HG02884 (cell line): ENCODE measurements at regions not wholly inside any gene's neighbourhood (a gene's known extent, or its start where the extent isn't known, plus 50 kb on each side); places are given as distances from the start of the nearest gene placed in this dataset.

Experiments used
- ATAC-seq: cut with Tn5 transposase; IDR thresholded peaks from one replicate; pipeline ENCODE4 v1.9.1; 2021; ENCODE audit warnings: mild to moderate bottlenecking, moderate library complexity; ENCODE audit not compliant: unreplicated experiment

GRCh38 chr6:40912158-40912946, 126.7 kb downstream of the UNC5CL start:
- peak; percentile 87 for ATAC-seq

DNA sequence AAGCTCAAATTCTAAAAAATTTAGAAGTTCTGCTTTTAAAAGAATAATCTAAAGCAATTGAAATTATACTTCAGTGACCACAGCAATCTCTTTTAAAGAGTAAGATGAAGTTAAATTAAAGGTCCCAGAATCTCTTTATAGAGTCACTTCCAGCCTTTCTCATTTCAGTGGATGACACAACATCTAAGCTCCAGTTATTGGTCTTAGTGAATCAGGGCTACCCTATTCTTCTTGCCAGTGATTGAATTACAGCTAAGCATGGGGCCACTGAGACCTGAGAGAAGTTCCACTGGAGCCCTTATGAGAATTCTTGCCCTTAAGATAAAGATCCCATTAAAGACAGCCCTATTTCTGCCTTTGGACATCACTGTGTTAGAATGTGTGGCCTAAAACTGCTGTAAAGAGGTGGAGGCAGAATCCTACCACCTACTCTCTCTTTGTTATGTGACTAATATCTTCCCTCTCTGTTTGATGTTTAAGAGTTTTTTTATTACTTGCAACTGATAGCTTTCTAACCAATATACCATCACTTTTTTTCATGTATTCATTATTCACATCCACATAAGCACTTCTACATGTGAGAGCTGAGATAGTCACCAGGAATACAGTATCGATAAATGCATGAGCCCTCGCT, 128.6 kb downstream of the UNC5CL start:
- no peak for ATAC-seq

DNA sequence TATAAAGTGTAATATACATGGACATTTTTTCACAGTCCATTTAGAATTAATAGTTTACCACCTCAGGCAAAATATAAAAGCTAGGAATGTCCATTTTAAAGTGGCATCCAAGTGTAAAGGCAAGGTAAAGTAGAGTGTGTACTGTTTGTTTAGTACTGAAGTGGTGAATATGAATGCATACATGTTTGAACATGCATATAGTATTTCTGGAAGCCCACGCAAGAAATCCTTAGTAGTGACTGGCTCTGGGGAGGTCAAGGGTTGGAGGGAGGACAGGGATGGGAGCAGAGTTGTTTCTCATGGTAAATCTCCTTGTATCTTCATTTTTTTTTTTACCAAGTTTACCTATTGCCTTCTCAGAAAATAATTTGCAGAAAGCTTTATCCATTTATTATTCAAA, 129.2 kb downstream of the UNC5CL start:
- no peak for ATAC-seq

GRCh38 chr6:40907198-40907701, 131.8 kb downstream of the UNC5CL start:
- no peak for ATAC-seq

DNA sequence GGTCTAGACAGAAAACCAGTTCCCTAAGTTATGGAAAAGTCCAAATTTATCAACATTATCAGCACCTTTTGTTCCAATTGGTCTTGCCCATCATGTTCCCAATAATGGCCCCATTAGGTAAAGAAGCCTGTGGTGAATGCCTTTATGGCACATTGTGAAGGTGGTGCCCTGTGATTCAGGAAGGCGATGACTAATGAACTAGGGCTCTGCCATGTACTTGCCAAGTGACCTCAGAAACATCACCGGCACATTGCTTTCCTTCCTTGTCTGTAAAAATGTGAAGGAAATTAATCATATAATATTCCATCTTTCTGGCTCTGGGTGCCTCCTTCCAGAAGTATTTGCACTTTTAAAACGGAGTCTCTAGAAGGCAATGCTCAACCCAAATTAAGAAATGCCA, 132.3 kb downstream of the UNC5CL start:
- ATAC-seq: no peak

DNA sequence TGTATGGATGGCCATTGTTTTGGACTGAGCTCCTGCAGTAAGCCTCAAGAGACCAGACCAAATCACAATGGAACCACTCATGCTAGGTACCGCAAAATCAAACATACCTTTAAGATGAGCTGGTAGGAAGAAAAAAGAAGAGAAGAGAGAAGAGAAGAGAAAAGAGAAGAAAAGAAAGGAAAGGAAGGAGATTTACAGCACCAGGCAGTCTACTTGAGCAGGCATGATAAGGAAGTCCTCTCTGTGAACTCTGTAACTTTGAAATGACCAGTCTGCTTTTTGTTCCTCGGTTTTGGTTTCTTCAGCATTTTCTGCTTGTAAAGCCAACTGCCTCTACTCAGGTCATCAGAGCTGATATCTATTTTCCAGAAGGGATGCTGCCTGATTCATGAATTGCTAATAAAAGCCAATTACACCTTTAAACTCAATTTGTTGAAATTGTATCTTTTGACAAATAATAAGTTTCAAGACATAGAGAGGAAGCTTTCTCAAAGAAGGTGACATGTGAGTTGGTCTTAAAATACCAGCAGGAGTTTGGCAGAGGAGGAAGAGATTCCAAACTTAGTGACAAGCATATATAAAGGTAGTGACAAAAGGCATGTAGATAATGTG, 134.3 kb downstream of the UNC5CL start:
- no peak for ATAC-seq

DNA sequence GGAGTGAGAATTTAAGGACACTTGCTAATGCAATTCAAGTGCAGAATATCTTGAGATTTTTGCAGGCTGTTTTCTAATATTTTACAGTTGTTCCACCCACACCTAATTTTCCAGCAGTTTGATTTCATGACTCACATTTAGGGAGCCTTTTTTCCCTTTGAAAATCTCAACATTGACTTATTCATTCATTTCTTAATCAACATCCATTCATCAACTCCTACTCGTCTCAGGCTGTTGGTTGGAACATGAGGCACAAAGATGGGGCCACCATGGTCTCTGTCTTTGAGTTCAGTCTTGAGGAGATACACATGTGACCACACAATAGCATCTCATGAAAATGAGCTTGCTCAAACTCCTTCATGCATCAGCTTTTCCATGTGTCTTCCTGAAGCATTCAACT, 135.6 kb downstream of the UNC5CL start:
- ATAC-seq: no peak

DNA sequence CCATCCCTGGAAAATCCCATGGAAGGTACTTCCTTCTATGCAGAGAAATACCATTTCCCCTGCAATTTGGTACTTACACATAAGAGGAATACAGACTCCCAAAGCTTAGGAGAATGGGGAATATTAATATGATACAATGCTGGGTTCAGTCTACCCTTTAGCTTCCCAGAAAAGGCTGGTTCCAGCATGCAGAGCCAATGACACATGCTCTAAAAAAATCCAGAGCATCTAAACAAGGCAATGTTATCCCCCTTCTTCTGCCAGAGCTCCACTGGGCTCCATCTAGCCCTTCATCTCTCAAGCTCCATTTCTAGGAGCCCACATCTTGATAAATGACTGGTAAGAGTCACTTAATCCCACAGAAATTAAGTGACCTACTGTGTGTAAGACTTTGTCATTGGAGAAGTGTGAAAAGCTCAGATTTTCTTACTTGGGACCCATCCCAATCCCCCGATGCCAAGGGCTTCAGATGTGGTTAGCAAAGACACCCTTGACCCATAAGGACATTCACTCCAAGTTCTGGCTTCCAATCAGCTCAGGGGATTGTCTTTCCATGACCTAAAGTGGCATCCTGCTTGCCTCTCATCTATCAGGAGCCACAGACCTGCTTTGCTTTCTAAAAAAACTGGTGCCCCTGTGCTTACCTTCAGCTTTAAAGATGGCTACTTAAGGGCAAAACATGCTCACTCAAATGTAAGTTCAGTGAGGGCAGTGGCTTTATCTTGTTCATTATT, 137.5 kb downstream of the UNC5CL start:
- ATAC-seq: no peak

- ATAC-seq: no peak
Observed at GRCh38 chr6:40900791-40901190, 138.2 kb downstream of the UNC5CL start.

DNA sequence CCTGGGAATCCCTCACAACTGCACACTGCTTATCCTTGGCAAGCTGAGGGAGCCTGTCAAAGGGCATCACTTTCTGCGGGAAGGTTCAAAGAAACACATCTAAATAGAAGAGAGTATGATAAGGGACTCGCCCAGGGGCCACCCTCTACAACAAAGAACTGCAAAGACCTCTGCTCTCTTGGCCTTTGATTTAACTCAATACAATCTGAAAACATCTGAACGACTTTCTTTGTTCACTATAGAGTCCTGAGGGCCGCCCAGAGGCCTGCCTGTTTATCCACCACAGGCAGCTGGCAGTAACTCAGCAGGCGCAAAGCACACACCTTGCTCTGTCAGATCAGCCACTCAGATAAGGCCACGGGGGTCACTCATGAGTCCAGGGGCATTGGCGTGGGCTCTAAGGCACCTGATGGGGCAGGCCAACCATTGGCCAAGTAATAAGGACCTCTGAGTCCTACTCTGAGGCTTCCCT, 139.3 kb downstream of the UNC5CL start:
- no peak for ATAC-seq

GRCh38 chr6:40898073-40898472, 140.9 kb downstream of the UNC5CL start:
- ATAC-seq: no peak

- ATAC-seq: no peak
Observed at GRCh38 chr6:40897390-40898003, 141.5 kb downstream of the UNC5CL start.

DNA sequence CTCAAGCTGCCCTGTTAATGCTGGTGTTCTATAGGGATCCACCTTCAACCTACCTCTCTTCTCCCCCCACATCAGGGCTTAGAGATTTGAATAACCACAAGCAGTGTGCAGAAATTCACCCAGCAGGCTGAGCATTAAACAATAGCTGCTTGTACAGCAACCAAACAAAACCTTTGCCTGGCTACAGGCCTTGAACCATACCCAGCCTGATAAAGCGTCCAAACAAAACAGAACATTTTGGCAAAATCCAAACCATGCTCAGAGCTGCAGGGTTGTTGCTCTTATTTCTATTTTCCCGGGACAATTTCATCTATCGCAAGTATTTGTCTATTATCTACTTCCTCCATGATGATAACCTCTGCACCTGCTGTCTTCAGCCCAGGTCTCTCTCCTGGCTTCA, 142.3 kb downstream of the UNC5CL start:
- ATAC-seq: no peak

- no peak for ATAC-seq
Observed at GRCh38 chr6:40894962-40895799, 143.8 kb downstream of the UNC5CL start.

GRCh38 chr6:40893021-40893420, 146.0 kb downstream of the UNC5CL start:
- ATAC-seq: no peak

DNA sequence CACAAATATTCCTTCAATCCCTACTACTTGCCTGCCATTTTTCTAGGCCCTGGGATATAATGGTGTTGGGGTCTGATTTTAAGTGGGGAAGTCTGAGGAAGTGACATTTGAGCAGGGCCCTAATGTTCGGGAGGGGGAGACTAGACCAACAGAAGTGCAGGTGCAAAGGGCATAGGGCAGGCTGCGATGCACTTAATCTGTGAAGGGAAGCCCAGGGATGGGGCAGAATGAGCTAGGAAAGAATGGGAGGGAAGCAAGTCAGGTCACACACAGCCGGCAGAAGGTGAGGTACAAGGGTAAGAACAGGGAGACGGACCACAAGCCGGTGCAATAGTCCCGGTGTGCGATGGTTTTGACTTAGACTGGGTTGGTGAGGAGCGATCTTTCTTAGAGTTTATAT, 146.8 kb downstream of the UNC5CL start:
- ATAC-seq: no peak

GRCh38 chr6:40891686-40892085, 147.3 kb downstream of the UNC5CL start:
- no peak for ATAC-seq

DNA sequence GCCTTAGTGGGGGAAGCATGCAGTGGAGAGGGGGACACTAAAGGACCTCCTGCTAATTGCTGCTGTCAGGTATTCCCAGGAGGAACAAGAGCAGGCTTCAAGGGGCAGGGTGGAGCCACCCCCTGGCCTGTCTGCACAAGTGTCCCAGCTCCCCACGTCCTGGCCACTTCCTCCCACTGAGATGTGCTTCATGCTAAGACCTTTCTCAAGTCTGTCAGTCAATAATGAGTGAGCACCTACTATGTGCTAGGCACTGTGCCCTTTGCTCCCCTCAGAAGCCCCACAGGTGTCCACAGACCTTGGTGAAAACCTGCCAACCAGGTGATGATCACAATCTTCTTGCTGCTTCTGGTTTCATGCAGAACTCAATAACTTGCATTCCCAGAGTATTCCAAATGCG, 147.9 kb downstream of the UNC5CL start:
- ATAC-seq: no peak

GRCh38 chr6:40889137-40889832, 149.7 kb downstream of the UNC5CL start:
- no peak for ATAC-seq
